HEK293 (cell line): ENCODE measurements at regions not wholly inside any gene's neighbourhood (a gene's known extent, or its start where the extent isn't known, plus 50 kb on each side); places are given as distances from the start of the nearest gene placed in this dataset.

ENCODE experiments used
- CTCF ChIA-PET: fragments of 350-600 bp; formaldehyde crosslinking; extraction: SDS; loops from one replicate; lab custom pipeline; 2021; ENCODE audit warnings: antibody characterized with exemption; lab: Yijun Ruan, JAX
- POLR2A ChIA-PET: fragments of 300-600 bp; formaldehyde crosslinking; extraction: SDS; loops from one replicate; lab custom pipeline; 2020; ENCODE audit warnings: antibody characterized with exemption, inconsistent platforms; lab: Yijun Ruan, JAX
- H3K27ac ChIP-seq: fragments of 200-500 bp; sonication (Bioruptor generic); 2 replicates; pipeline ENCODE4 v1.5.1; 2014; ENCODE audit warnings: low read depth, low read length, control low read depth, inconsistent platforms; ENCODE audit errors: extremely low read depth
- H3K36me3 ChIP-seq, 2 experiments: fragments of 200-500 bp in 1 of 2; sonication (Bioruptor generic) in 1 of 2; 1 replicate in 1 of 2; 2 replicates in 1 of 2; pipeline ENCODE4 v1.5.1; 2014 to 2017; ENCODE audit warnings: inconsistent platforms in 2 of 2, low read length in 2 of 2; ENCODE audit not compliant: control insufficient read depth in 2 of 2, insufficient read depth in 1 of 2
- H3K4me1 ChIP-seq: fragments of 200-500 bp; sonication (Bioruptor generic); 2 replicates; pipeline ENCODE4 v1.5.1; 2014; ENCODE audit warnings: mild to moderate bottlenecking, low read length, inconsistent platforms; ENCODE audit not compliant: control insufficient read depth, insufficient read depth
- H3K4me3 ChIP-seq: 2 replicates; pipeline ENCODE4 v1.5.1; 2011; ENCODE audit warnings: low read depth, mild to moderate bottlenecking, control low read depth, low read length, moderate library complexity
- H3K9me3 ChIP-seq: fragments of 200-500 bp; sonication (Bioruptor generic); 2 replicates; pipeline ENCODE4 v1.5.1; 2014; ENCODE audit warnings: low read depth, low read length, inconsistent platforms; ENCODE audit not compliant: control insufficient read depth, insufficient read depth
- CTCF ChIP-seq: fragments of 450-650 bp; formaldehyde crosslinking; IDR thresholded peaks from 2 replicates; pipeline ENCODE4 v1.5.1; 2016; ENCODE audit warnings: missing biosample characterization, missing genetic modification characterization
- HIC1 ChIP-seq: fragments of 450-650 bp; formaldehyde crosslinking; IDR thresholded peaks from 2 replicates; pipeline ENCODE4 v1.5.1; 2016; ENCODE audit warnings: missing biosample characterization, missing genetic modification characterization
- HOXD13 ChIP-seq: sonication (generic); formaldehyde crosslinking; IDR thresholded peaks from 2 replicates; pipeline ENCODE4 v1.8.0; 2022; ENCODE audit warnings: missing genetic modification reagents, borderline replicate concordance
- MYNN ChIP-seq: fragments of 450-650 bp; formaldehyde crosslinking; IDR thresholded peaks from 2 replicates; pipeline ENCODE4 v1.5.1; 2016; ENCODE audit warnings: missing biosample characterization, missing genetic modification characterization, borderline replicate concordance
- PRDM2 ChIP-seq: fragments of 450-650 bp; formaldehyde crosslinking; IDR thresholded peaks from 2 replicates; pipeline ENCODE4 v1.5.1; 2016; ENCODE audit warnings: missing biosample characterization, missing genetic modification characterization, borderline replicate concordance
- REST ChIP-seq: fragments of 450-650 bp; formaldehyde crosslinking; IDR thresholded peaks from 2 replicates; pipeline ENCODE4 v1.5.1; 2016; ENCODE audit warnings: missing biosample characterization, missing genetic modification characterization
- SCRT2 ChIP-seq: fragments of 450-650 bp; formaldehyde crosslinking; IDR thresholded peaks from 2 replicates; pipeline ENCODE4 v1.5.1; 2016; ENCODE audit warnings: missing biosample characterization, missing genetic modification characterization
- ZBTB11 ChIP-seq: fragments of 450-650 bp; formaldehyde crosslinking; conservative IDR thresholded peaks from 2 replicates; pipeline ENCODE4 v1.5.1; 2016; ENCODE audit warnings: low read depth, missing biosample characterization, missing genetic modification characterization
- ZNF132 ChIP-seq: fragments of 450-650 bp; formaldehyde crosslinking; IDR thresholded peaks from 2 replicates; pipeline ENCODE4 v1.5.1; 2017; ENCODE audit warnings: missing biosample characterization, missing genetic modification characterization, borderline replicate concordance
- ZNF133 ChIP-seq: fragments of 450-650 bp; formaldehyde crosslinking; IDR thresholded peaks from 2 replicates; pipeline ENCODE4 v1.5.1; 2016; ENCODE audit warnings: missing biosample characterization, missing genetic modification characterization
- ZNF184 ChIP-seq: fragments of 450-650 bp; IDR thresholded peaks from 2 replicates; pipeline ENCODE4 v1.5.1; 2018; ENCODE audit warnings: missing biosample characterization, mild to moderate bottlenecking, missing genetic modification characterization
- ZNF248 ChIP-seq: fragments of 450-650 bp; formaldehyde crosslinking; IDR thresholded peaks from 2 replicates; pipeline ENCODE4 v1.5.1; 2017; ENCODE audit warnings: missing biosample characterization, missing genetic modification characterization
- ZNF366 ChIP-seq: fragments of 450-650 bp; formaldehyde crosslinking; conservative IDR thresholded peaks from 2 replicates; pipeline ENCODE4 v1.5.1; 2016; ENCODE audit warnings: missing biosample characterization, missing genetic modification characterization
- ZNF398 ChIP-seq: fragments of 450-650 bp; formaldehyde crosslinking; IDR thresholded peaks from 2 replicates; pipeline ENCODE4 v1.5.1; 2017; ENCODE audit warnings: missing biosample characterization, missing genetic modification characterization
- ZNF549 ChIP-seq: fragments of 450-650 bp; IDR thresholded peaks from 2 replicates; pipeline ENCODE4 v1.5.1; 2018; ENCODE audit warnings: missing biosample characterization, missing genetic modification characterization, mild to moderate bottlenecking, inconsistent platforms, moderate library complexity
- ZNF624 ChIP-seq: fragments of 450-650 bp; formaldehyde crosslinking; IDR thresholded peaks from 2 replicates; pipeline ENCODE4 v1.5.1; 2017; ENCODE audit warnings: missing biosample characterization, missing genetic modification characterization
- ZNF701 ChIP-seq: fragments of 450-650 bp; formaldehyde crosslinking; IDR thresholded peaks from 2 replicates; pipeline ENCODE4 v1.5.1; 2016; ENCODE audit warnings: missing biosample characterization, missing genetic modification characterization
- ZNF768 ChIP-seq: fragments of 450-650 bp; formaldehyde crosslinking; IDR thresholded peaks from 2 replicates; pipeline ENCODE4 v1.5.1; 2018; ENCODE audit warnings: missing biosample characterization, mild to moderate bottlenecking, missing genetic modification characterization

GRCh38 chr3:80036176-80036575 lies 268.4 kb upstream of the ROBO1 start (continued):
- no peak for TF ChIP-seq REST (tag by site-specific recombination)
- no peak for TF ChIP-seq HOXD13 (CRISPR knock-in tag)

- no peaks in the 10 kb centered on the region for H3K4me1 ChIP-seq
- H3K27ac ChIP-seq, result no peak overlapping the region
- no peak overlapping the region for H3K4me3 ChIP-seq
- H3K9me3 ChIP-seq, result no peaks in the 10 kb centered on the region
- ChIA-PET POLR2A (no interaction called here), CTCF (no interaction called here)
- H3K36me3 ChIP-seq, result no peaks in the 10 kb centered on the region
- TF ChIP-seq HIC1 (tag by site-specific recombination), result no peak
- no peak for TF ChIP-seq ZNF624 (tag by site-specific recombination)
- no peak for TF ChIP-seq ZNF768 (tag by site-specific recombination)
- no peak for TF ChIP-seq ZBTB11 (tag by site-specific recombination)
- TF ChIP-seq ZNF133 (tag by site-specific recombination), result no peak
- TF ChIP-seq ZNF248, result no peak
- no peak for TF ChIP-seq ZNF398 (tag by site-specific recombination)
- no peak for TF ChIP-seq CTCF
- TF ChIP-seq ZNF549 (tag by site-specific recombination), result no peak
- TF ChIP-seq SCRT2 (tag by site-specific recombination), result no peak
- no peak for TF ChIP-seq ZNF184
- TF ChIP-seq PRDM2 (tag by site-specific recombination), result no peak
- TF ChIP-seq ZNF132 (tag by site-specific recombination), result no peak
- TF ChIP-seq ZNF701, result no peak
- no peak for TF ChIP-seq MYNN (tag by site-specific recombination)
- TF ChIP-seq ZNF366 (tag by site-specific recombination), result no peak
Measured at GRCh38 chr3:80035021-80035420, 267.2 kb upstream of the ROBO1 start.
